ENCODE measurements at regions not wholly inside any gene's neighbourhood (a gene's known extent, or its start where the extent isn't known, plus 50 kb on each side); places are given as distances from the start of the nearest gene placed in this dataset.
A peak's percentile ranks its signal among the peaks of the same experiment; 100 is the strongest.

DNA sequence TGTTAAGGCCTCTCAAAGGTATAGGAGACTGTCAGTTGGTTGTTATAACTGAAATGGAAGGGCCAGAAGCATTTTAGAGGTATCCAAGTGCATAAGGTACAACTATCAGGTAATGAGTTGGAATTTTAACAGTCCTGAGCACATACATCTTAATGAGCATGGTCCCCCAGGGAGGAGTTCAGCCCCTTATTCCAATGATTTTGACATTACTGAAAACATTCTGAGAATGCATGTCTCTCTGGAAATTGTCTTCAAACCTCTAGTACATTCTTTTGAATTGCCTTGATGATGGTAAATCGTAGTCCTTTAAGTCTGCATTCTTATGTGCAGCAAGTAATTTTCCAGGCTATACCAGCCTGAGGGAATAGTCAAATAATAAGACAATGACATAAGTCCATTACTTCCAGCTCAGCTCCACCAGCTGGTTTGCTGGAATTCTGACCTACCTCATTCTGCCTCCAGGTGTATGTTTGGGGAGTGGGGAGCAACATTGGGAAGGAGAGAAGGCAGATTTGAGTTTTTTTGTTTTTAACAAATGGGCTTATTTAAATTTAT, 239.2 kb downstream of the MSRB3 start:
- no peak for DNase-seq

DNA sequence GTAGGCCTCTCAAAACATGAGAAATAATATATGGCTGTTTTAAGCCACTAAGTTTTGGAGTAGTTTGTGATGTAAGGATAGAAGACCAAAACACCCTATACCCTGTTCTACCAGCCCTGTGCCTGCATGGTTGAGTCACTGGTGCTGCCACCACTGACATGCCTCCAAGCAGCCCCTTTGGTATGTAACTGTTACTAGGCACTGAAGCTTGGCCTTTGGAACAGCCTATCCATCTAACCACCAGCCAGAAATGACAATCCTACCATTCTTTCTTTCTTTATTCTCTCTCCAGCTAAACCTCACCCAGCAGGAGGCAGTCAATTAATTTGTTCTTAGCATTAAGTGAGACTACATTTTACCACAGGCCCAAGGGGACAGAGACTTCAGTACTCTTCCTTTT, 240.3 kb downstream of the MSRB3 start:
- DNase-seq, result no peak

DNA sequence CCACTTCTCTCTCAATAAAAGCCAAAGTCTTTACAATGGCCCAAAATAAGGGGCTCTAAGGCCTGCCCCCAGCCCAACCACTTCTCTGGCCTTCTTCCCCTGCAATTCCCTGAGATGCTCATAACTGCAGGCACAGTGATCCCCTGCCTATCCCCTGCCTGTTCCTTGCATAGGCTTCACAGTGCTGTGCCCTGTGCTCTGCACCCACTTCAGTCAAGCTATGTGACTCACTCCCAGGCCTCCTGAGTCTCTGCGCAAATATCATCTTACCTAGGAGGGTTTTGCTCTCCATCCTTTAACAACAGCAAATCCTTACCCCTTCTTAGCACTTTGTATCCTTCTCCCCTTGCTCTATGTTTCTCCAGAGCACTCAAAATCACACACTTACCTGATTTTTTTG, 242.2 kb downstream of the MSRB3 start:
- peak; percentile 65 for DNase-seq

DNA sequence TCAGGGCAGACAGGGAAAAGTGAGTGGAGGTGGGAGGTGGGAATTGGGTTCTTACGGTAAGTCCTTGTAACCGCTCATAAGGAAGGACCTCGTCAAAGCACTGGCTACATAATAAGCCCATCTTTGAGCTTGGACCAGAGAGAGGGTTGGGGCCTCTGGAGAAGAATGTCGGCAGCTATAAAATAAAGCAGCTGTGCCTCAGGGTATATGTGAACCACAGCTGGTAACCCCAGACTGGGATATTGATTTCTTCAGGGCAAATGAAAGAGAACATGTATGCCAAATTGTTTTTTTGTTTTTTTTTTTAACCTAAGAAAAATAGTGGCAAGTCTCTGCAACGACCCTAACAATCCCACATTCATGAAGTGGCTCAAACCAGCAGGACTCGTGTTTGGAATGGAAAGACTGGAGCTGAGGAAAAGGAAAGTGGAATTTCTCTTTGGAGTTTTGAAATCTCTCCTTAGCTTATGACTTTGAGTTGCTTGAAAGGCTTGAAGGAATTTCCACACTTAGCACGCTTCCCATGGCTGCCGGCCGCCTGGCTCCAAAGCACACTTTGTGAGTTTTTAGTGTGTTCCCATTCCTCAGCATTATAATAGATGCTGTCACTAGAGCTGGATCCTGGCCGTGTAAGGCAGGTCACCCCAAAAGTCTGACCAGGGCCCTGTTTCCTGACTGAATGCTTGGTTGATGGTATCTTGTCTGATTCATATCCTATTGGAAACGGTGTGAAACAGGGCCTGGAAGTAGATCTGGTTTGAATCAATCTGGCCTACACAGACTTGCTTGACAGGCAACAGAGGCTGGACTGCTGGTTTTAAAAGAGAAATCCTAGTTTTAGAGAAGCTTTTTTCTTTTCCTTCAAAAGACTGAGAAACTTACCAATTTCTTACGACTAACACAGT, 244.7 kb downstream of the MSRB3 start:
- no peak for DNase-seq

DNA sequence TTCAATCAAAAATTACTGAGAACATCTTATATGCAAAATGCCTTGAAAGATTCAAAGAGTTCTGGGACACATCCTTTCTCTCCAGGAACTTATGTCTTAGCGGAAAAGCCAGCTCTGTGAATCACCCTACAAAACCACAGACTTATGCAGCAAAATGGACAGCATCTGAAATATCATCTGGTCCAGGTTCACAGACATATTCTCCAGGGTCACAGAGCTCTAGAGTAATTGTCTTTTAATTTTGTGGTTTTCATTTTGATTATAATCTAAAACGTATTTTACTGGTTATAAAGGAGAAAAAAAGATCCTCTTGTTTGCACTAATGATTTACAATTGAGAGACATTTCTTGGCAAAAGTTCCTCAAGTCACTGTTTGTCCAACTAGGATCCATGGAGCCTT, 246.2 kb downstream of the MSRB3 start:
- no peak for DNase-seq

DNA sequence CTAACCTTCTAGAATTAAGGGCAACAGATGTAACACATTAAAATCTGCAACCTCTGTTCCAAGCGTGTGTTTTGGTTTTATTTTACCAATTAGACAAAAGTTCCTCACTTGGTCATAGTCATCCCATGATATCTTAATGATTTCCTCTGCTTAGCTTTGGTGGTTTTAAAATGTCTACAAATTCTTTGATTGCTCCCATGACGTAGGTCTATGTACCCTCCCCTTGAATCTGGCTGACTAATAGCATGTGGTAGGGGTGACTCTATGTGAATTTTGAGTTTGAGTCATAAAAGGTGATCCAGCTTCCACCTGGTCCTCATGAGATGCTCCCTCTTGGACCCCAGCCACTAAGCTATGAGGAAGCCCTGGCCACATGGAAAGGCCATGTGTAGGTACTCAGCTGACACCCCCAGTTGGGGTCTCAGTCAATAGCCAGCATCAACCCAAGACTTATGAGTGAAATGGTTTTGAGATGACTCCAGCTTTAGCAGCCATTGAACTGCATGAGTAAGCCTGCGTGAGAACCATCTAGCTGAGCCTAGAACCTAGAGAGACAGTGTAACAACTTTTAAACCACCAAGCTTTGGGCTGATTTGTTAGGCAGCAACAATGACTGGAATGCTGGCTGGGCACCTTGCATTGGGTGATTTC, 247.1 kb downstream of the MSRB3 start:
- DNase-seq, result no peak

DNA sequence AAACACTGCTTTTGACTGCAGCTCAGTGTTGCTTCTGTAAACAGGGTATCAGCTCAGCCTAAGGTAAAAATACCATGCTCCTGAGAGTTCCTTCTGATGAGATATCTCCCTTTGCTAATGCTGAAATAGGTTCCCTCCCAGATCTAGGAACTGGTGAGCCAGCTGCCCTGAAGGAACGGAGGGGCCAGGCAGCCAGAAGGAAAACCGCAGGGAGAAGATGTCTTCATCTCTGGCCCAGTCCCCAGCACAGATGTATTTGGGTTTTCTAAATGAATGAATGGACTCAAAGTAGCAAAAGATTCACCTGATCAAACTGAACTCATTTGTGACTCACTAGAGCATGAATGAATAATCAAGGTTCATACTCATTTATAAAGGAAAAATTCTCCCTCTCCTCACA, 247.8 kb downstream of the MSRB3 start:
- no peak for DNase-seq

DNA sequence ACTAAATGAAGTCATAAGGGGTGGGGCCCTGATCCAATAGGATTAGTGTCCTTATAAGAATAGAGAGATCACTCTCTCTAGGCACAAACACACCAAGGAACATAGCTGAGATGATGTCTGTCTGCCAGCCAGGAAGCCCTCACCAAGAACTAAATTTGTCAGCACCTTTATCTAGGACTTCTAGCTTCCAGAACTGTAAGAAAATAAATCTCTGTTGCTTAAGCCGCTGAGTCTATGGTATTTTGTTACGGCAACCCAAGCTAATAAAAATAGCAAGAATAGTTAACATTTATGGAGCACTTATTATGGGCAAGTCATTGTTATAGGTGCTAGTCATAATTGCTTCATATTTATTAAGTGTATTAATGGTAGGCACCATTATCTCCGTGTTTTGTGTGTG, 249.6 kb downstream of the MSRB3 start:
- no peak for DNase-seq

DNA sequence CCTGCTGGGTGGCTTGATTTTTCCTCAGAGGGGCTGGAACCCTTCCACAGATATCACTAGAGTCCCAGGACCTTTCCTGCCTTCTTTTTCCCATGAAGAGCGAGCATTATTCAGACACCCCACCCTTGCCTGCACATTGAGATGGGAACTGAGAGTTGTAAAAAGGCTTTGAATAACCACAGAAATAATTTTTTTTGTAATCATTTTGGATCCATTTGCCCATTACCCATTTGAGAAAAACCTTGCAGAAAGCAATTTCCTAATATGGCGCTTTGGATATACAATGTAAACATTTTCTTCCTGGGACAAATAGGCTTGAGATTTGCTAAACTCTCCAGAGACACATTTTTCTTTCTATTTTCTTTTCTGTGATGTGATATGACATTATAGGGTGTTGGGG, 250.6 kb downstream of the MSRB3 start:
- no peak for DNase-seq

DNA sequence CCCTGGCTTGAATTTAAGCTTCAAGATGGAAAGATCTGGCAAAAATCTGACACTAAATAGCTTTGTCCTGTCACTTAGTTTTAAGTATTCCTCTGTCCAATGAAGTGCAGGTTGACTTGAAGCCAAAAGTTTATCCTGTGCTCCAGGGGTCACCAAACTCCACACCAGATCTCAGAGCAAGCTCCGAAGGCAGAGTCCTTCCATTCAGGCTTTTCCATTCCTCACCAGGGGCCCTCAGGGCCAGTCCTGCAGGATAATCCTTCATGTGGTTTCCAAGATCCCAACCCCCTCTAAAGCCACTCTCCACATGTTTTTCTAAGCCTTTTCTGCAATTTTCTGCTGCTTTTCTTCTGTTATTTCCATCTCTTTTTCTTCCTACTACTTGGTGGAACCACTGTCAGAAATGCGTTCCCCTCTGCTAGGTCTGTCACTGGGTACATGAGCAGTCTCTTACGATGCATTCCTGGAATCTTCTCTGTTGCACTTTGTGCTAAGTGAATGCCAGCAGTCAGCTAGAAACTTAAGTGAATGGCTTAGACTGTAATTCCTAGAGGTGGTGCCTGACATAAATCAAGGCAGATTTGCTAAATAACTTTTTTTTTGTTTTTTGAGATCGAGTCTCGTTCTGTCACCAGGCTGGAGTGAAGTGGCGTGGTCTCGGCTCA, 251.4 kb downstream of the MSRB3 start:
- no peak for DNase-seq

DNA sequence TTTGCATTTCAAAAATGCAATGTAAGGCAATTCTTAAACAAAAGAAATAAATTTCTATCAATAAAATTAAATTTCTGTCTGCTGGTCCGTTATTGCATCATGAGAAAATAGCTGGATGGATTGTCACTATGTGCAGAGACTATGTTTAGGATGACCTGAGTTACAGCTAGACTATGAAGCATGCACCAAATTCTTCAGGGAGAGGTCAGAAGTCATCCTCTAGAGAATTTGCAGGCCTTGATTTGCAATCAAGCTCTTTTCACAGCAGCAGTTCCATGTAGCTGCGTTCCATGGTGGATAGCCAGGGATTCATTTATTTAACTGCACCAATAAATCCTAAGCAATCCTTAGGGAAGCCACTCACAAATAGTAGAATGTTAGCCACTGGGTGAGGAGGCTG, 253.7 kb downstream of the MSRB3 start:
- no peak for DNase-seq

DNA sequence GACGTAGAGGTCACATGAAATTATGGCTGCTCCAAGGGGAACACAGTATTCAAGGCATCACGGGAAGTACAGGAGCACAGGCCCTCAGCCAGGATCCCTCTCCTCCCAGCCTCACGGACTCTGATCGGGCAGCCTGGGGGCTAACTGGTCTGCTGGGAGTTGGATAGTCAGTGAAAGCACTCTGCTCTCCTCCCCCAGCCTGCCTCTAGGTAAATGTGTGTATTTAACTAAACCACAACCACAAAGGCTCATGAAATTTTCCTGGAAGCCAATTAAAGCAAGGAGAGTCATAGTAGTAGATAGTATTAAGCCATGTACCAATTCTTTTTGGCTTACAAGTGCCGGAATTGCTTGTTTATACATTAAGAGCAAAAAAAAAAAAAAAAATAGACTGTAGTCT, 254.3 kb downstream of the MSRB3 start:
- DNase-seq, result no peak

DNA sequence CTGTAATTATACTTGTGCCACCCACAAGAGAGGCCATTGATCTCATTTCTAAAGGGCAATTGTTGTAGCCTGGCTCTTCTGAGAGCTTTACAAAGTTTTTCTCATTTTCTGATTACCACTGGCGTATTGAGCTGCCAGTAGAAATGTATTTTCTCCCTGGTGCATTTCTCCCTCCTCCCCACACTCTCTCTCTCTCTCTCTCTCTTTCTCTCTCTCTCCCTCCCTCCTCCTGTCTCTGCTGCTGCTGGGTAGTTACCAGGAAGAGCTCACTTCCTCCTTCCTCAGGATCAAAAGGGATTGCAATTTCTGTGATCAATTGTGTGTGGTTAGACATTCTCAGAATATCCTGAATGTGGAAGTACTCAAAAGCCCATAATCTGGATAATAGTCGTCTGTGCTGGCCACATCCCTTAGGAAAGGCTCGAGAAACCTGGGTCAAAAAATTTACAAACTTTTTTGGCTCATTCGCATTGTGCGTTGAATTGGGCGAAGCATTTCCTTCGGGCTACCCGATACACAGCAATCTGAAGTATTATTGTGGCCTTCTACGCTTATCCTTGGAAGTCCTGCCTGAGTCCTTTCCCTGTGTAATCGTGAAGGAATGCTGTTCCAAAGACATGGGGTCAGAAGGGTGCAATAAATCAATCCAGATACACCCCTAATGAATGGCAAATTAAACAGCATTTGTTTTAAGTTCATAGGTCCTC, 254.8 kb downstream of the MSRB3 start:
- DNase-seq, result no peak

DNA sequence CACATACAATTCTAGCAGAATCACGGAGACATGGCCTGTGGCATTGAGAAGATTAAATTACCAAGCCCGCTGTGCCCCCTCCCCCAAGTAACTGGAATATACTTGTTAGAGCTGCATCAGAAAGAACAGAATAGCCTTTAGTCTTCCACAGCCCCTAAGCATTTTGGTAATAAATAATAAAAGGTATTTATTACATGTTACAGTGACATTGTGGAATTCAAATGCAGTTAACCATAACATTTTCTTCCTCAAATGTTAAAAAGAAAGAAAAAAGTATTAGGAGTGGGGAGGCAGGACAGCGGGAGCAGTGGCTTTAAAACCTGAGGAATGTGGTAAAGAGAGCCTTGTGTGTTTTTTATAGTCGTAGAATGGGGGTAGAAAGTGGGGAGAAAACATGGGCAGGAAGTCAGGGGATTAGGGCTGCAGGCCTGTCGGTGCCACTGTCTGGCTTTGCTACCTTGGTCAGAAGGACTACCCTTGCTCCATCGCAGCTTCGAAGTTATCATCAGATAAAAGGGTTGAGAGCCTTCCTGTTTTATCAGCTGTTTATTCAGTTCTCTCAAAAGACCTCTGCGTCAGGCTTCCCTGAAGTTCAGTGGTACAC, 255.9 kb downstream of the MSRB3 start:
- no peak for DNase-seq

DNA sequence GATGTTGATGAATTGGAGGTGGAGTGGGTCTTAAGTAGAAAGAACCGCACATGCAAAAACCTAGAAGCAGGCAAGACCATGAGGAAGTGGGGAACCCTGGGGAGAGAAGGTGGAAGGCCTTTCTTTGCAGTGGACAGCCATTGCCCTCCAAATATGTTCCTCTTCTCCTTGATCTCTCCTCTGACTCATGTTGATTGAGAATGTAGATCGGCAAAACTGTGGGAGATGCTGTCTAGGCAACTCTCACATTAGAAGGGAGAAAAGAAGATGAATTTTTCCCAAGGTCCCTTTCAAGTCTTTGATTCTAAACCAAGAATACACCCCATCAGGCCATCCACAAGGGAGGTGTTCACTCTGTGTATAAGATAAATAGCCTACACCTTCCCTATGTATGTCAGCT, 257.5 kb downstream of the MSRB3 start:
- DNase-seq, result no peak

DNA sequence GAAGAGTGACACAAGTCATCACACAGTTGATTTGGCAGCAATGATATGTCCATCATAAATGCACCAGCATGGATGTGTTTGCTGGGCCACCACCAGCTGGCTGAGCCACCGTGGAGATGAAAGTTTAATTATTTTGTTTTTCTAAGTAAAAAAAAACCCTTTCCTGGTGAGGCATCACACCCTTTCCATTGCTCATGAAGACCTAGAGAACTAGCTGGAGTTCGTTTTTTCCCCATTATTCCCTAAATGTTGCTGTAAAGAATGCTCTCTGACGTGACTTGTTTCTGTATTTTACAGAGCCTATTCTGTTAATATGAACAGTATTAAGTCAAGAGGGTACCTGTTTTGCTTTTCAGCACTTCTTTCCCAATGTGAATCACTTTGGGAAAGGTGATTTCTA, 257.9 kb downstream of the MSRB3 start:
- no peak for DNase-seq

DNA sequence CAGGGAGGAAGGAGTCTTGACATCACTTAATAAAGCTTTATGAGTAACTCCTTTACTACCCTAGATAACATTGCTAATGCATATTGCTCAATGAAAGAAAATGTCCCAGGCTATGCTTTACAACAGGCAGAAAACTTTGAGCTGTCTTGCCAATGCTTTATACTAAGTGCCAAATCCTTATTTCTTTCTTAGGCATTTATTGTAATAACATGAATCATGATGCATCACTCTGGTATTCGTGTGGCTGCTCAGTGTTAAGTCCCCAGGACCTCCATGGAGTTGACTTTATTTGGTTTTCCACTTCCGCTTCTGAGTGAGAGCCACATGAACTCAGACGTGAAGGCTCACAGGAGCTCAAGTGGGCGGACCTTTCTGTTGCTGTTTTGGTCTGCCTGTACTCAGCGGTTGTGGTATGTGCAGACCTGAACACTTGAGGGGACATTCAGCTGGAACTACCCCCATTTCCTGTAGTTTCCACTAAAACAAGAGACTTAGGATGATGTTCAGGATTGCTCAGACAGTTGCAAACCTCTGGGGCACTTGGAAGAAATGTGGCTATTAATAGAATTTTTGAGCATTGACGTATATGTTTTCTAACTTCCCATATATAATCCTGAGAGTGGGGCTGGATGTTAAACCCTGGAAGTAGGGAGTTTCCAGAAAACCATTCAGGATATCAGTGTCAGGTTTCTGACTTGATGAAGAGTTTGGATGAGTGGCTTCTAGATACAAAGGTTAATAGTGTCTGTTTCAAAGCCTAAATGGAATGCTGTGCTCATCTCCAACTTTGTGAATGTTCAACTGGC, 258.6 kb downstream of the MSRB3 start:
- peak; percentile 70 for DNase-seq

DNA sequence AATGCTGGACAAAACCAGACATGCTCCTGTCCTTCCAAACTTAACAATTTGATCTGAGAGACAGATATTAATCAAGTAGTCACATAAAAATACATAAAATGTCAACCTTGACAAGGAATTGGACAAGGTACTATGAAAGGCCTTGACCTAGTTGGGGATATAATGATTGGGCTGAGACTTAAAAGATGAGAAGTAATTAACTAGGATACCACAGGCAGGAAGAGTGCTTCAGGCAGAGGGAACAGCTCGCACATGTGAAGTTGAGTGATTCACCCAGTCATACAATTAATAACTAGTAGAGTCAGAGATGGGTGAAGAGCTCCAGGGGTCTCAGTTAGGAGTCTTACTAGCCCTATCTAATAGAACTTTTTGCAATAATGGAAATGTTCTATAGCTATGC, 259.5 kb downstream of the MSRB3 start:
- no peak for DNase-seq

DNA sequence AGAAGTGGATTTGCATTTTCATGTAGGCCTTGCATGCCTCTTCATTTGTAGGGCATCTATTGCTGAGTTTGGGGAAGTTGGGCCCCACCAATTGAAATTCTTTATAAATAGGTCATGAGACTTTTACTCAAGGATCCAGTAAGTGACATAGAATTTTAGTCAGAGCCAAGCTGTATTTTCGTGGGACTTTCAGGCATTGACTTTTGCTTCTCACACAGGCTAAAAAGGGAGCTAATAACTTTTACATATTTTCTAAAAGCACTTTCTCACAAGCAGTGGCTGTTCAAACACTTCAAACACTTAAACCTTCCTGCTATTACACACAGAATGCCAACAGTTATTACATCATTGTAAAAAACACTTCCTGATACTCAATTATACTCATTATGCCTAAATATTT, 260.5 kb downstream of the MSRB3 start:
- DNase-seq, result peak; percentile 65

DNA sequence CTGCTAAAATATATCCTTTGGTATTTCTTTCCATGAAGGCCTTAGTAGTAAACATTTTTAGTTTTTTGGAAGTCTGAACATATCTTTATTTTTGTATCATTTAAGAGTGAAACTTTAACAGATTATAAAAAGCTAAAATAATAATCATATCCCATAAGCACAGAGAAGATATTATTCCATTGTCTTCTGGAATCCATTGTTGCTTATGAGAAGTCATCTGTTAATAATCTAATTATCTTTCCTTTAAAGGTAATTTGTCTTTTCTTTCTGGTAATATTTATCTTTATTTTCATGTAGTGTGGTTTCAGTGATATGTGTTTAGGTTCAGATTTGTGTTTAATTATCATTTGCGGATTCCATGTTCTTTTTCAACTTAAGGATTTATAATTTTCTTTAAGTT, 261.7 kb downstream of the MSRB3 start:
- peak; percentile 51 for DNase-seq

DNA sequence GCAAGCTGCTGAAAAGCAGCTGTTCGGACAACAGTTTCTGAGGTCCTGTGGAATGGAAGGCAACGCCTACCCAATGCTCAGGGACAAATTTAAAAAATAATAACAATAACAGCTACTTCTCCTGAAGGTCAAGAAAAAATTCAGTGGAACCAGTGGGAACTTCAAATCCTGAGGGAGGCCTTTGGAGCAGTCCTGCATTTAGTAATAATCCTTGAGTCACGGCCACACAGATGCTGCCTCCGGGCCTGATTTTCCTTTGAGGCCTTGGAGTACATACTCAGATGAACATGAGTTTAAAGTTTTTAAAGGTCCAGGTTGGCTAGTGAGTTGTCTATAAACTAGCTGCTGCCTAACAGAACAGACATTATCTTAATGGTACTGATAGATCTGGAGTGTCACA, 268.0 kb downstream of the MSRB3 start:
- no peak for DNase-seq

Measured in DMS53 (cell line).